GM23338 (cell line): ENCODE measurements at regions not wholly inside any gene's neighbourhood (a gene's known extent, or its start where the extent isn't known, plus 50 kb on each side); places are given as distances from the start of the nearest gene placed in this dataset.

ENCODE experiments used
- EZH2phosphoT487 ChIP-seq: fragments of 200-600 bp; sonication (generic); IDR thresholded peaks from one replicate; pipeline ENCODE4 v1.8.1; 2018; ENCODE audit warnings: antibody characterized with exemption; ENCODE audit not compliant: unreplicated experiment
- POLR2AphosphoS5 ChIP-seq: IDR thresholded peaks from 2 replicates; pipeline ENCODE4 v1.6.1; 2016; ENCODE audit warnings: antibody characterized with exemption, low read depth
- TF ChIP-seq, protein P1 (sequence below), 2 experiments: fragments of 200-600 bp in 1 of 2; sonication (generic) in 1 of 2; conservative IDR thresholded peaks; 2 replicates each; pipeline versions ENCODE4 v1.5.1 to v1.6.1; 2016 to 2017; ENCODE audit warnings: antibody characterized with exemption in 2 of 2, low read depth in 2 of 2, mild to moderate bottlenecking in 2 of 2, moderate library complexity in 1 of 2

- TF ChIP-seq, protein P1, sequence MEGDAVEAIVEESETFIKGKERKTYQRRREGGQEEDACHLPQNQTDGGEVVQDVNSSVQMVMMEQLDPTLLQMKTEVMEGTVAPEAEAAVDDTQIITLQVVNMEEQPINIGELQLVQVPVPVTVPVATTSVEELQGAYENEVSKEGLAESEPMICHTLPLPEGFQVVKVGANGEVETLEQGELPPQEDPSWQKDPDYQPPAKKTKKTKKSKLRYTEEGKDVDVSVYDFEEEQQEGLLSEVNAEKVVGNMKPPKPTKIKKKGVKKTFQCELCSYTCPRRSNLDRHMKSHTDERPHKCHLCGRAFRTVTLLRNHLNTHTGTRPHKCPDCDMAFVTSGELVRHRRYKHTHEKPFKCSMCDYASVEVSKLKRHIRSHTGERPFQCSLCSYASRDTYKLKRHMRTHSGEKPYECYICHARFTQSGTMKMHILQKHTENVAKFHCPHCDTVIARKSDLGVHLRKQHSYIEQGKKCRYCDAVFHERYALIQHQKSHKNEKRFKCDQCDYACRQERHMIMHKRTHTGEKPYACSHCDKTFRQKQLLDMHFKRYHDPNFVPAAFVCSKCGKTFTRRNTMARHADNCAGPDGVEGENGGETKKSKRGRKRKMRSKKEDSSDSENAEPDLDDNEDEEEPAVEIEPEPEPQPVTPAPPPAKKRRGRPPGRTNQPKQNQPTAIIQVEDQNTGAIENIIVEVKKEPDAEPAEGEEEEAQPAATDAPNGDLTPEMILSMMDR (conservative IDR thresholded peaks at IDR 0.05; ENCODE audit: low read depth in 2 of 2) = no peak
- TF ChIP-seq POLR2AphosphoS5 (no peak), EZH2phosphoT487 (no peak)
Observed at GRCh38 chr1:71311376-71311775, 230.5 kb upstream of the ZRANB2 start.
